ENCODE measurements at regions not wholly inside any gene's neighbourhood (a gene's known extent, or its start where the extent isn't known, plus 50 kb on each side); places are given as distances from the start of the nearest gene placed in this dataset.

- TF ChIP-seq CTCF (conservative IDR thresholded peaks at IDR 0.05; ENCODE audit: low read depth), result no peak
- ChIA-PET CTCF (interaction anchor here (0.5 to 0.9 kb wide), 2 partner anchors 44 to 73 kb away, joined by 3 read pairs; no protein-coding TSS in a partner anchor), POLR2A (ENCODE audit: low non-redundant PET) (no interaction called here)
- no peak overlapping the region for H3K27ac ChIP-seq
- DNase-seq (ENCODE audit: low spot score), result no peak
Measured at GRCh38 chr10:28922861-28923260, 245.5 kb downstream of the BAMBI start.

- TF ChIP-seq CTCF (conservative IDR thresholded peaks at IDR 0.05; ENCODE audit: low read depth), result no peak
- ChIA-PET POLR2A (ENCODE audit: low non-redundant PET) (no interaction called here), CTCF (interaction anchor here (0.6 kb wide), 1 partner anchor 1053 kb away, joined by 5 read pairs; no protein-coding TSS in a partner anchor)
- DNase-seq (ENCODE audit: low spot score), result no peak
- H3K27ac ChIP-seq, result no peak overlapping the region
Measured at GRCh38 chr10:28924717-28925116, 247.4 kb downstream of the BAMBI start.

- TF ChIP-seq CTCF (conservative IDR thresholded peaks at IDR 0.05; ENCODE audit: low read depth), result no peak
- no peak for DNase-seq (ENCODE audit: low spot score)
- H3K27ac ChIP-seq, result no peak overlapping the region
- ChIA-PET POLR2A (ENCODE audit: low non-redundant PET) (no interaction called here), CTCF (interaction anchor here (0.6 kb wide), 1 partner anchor 1052 kb away, joined by 5 read pairs; no protein-coding TSS in a partner anchor)
Measured at GRCh38 chr10:28925121-28925663, 247.9 kb downstream of the BAMBI start.

- H3K27ac ChIP-seq, result no peak overlapping the region
- ChIA-PET CTCF (no interaction called here), POLR2A (ENCODE audit: low non-redundant PET) (no interaction called here)
- no peak for TF ChIP-seq CTCF (conservative IDR thresholded peaks at IDR 0.05; ENCODE audit: low read depth)
- no peak for DNase-seq (ENCODE audit: low spot score)
Measured at GRCh38 chr10:28926932-28927331, 249.6 kb downstream of the BAMBI start.

GRCh38 chr10:28928484-28928883, 251.2 kb downstream of the BAMBI start:
- H3K27ac ChIP-seq, result no peak overlapping the region
- POLR2A ChIA-PET (ENCODE audit: low non-redundant PET), result no interaction called here
- no peak for TF ChIP-seq CTCF (conservative IDR thresholded peaks at IDR 0.05; ENCODE audit: low read depth)
- no peak for DNase-seq (ENCODE audit: low spot score)
- CTCF ChIA-PET, result interaction anchor here (0.6 kb wide), 1 partner anchor 18 kb away, joined by 3 read pairs; no protein-coding TSS in a partner anchor

GRCh38 chr10:28929942-28930341, 252.6 kb downstream of the BAMBI start:
- no peak for DNase-seq (ENCODE audit: low spot score)
- H3K27ac ChIP-seq, result no peak overlapping the region
- no peak for TF ChIP-seq CTCF (conservative IDR thresholded peaks at IDR 0.05; ENCODE audit: low read depth)
- ChIA-PET CTCF (no interaction called here), POLR2A (ENCODE audit: low non-redundant PET) (no interaction called here)
